Activated T-cell treated with anti-CD3 and anti-CD28 coated beads for 24 hours (primary cell): ENCODE measurements at regions not wholly inside any gene's neighbourhood (a gene's known extent, or its start where the extent isn't known, plus 50 kb on each side); places are given as distances from the start of the nearest gene placed in this dataset.

Experiments
- DNase-seq: peaks from one replicate; pipeline ENCODE4 v3.0.0-alpha.2; 2020; ENCODE audit warnings: low read depth

DNA sequence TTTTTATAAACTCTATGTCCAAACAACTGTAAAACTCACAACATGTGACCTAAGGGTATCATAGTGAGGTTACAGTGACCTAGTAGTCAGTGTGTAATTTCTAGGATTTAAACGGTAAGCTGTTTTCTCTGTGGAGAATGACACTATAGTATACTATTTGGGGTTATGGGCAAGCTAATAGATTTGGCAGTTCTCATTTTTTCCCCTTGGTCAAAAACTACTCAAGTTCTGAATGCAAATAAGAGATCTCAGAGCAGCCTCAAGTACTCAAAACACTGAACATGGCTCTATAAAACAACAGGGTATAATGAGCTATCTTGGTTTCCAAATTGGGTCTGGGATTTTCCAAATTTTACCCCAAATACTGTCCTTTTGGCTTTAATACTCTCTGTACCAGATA lies 88.5 kb upstream of the HMCN1 start:
- DNase-seq, result no peak

DNA sequence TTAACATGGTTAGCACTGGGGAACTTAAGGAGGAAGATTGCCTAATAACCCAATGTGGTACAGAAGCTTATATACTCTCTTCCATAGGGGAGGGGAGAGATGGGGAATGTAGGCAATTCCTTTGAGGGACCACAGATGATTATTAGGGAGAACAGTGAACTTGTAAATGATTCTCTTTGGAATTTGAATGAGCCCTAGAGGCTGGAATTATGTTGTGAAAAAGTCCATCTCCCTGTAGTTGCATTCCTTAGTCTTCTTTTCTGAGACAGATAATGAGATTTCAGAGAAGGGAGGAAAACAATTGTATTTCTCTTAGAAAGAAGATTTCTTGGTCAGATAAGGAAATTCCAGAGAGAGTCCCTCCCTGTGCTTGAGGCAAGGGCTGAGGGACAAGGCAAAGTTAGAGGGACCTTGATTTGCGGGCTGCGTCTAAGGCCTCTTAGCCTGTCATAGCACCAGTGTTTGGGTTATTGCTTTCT lies 89.0 kb upstream of the HMCN1 start:
- DNase-seq, result no peak

DNA sequence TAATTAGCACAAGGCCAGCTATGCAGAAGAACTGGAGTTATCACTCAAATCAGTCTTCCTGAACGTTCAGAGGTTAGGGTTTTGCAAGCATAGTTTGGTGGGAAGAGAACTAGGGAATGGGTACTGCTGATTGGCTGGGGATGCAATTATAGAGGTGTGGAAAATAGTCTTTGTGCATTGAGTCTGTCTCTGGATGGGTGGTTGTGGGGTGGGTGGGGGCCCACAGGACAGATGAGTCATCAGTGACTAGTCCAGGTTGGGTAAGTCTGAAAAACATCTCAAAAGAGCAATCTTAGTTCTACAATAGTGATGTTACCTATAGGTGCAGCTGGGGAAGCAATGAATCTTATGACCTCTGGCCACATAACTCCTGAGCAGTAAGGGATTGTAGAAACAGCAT lies 89.7 kb upstream of the HMCN1 start:
- DNase-seq, result no peak

DNA sequence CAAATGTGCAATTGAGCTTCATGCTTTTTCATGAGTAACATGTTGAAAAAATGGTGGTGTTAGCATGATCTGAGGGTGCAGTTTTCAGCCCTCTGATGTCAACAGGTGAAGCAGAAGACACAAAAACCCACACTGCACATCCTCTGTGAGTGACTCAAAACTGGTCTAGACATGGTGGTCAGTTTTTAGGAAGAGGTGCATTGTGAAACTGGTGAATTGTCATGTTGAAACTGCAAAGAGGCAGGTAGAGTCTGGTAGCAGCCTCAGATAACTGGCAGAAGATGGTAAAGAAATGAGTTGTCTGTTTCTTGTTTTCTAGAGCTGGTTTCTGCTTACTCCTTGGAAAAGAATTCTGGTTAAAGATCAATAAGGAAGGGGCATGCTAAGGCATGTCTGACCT lies 97.3 kb upstream of the HMCN1 start:
- DNase-seq, result no peak

DNA sequence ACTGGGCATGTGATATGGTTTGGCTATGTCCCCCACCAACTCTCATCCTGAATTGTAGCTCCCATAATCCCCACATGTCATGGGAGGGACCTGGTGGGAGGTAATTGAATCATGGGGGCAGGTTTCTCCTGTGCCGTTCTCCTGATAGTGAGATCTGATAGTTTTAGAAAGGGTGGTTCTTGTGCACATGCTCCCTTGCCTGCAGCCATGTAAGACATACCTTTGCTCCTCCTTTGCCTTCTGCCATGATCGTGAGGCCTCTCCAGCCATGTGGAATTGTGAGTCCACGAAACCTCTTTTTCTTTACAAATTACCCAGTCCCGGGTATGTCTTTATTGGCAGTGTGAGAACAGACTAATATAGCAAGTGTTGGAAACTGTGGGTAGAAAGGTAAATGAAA lies 99.5 kb upstream of the HMCN1 start:
- DNase-seq, result no peak

DNA sequence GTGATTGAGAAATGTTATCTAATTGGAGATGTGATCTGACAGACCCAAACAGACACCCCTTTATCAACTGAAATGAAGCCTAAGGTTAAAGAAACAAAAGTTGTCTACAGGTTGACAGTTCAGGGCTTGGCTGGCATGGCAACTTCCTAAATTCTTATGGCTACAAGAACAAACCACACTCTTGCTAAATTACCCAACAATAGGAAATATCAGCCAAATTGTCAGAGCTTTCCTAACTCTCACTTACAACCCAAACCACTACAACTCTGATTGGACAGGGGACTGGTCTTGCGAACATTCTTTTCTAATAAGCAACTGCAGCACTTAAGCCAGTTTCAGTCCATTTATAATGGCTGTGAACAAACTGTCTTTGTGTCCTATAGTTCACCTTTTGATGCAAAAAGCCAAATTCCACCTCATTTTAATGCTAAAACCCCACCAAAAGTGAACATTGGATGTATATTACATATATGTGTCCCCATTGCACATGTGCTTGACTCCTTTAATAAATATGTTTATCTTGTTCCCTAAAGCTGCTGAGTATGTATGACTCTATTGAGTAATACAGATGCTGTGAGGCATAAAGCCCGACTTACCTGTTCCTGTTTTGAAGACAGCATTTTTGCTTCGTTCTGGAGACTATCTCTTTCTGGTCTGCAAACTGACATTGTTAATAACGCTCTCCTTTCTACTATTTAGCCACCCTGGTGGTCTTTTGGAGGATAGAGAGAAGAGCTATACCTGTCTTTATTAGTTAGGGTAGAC lies 101.3 kb upstream of the HMCN1 start:
- DNase-seq, result no peak

DNA sequence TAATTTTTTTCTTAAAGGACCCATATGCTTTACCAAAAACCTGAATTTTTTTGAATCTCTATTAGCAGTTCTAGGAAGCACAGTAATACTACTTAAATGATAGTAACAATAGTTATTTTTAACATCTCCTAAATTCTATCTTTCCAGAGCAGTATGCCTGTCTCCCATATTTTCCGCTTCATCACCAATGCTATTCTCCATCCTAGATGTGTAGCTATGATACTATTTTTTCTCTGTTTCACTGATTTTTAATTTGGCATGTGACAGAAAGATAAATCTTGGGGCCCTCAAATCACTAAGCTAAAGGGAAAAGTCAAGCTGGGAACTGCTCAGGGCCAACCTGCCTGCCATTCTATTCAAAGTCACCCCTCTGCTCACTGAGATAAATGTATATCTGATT lies 102.3 kb upstream of the HMCN1 start:
- DNase-seq, result no peak

DNA sequence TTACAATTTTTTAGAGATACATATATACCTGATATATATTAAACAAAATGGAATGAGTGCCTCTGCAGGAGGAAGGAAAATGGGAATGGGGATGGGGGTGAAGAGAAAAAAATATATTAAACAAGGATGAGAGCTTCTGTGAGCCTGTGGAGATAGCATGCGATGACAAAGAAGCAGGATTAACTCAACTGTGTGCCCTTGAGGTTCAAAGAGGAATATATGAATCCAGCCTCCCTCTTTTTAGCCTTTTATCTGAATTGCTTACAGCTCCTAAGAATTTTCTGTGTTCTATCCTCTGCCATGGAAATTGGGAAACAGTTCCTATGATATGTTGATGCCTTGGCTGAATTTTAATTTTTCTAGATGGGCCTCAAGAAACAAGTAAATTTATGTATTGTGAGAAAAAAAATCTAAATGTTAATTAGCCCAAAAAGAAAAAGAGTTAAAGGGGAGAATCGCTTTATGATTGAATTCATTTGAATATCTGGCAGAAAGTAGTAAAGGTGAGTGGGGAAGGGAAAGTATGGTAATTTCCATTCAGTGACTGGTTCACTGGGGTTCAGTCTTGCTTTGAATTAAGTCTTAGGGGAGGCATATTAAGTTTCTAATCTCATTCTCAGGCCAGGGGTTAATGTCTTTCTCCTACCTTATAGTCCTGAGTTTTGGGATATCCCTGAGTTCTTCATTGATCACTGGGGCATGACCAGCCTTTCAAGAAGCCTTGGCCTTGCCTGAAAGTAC lies 106.3 kb upstream of the HMCN1 start:
- DNase-seq, result no peak

DNA sequence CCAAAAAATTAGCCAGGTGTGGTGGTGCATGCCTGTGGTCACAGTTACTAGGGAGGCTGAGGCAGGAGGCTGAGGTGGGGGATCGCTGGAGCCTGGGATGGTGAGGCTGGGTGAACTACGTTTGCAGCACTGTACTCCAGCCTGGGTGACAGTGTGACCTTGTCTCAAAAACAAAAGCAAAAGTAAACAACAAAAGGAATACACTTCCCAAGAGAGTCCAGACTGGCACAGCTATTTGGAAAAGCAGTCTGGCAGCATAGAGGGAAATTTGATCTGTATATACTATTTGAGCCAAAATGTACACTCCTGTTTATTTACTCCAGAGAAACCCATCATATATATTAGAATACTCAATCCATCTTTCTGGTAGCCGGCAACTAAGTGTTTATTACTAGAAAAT lies 107.0 kb upstream of the HMCN1 start:
- DNase-seq, result no peak

DNA sequence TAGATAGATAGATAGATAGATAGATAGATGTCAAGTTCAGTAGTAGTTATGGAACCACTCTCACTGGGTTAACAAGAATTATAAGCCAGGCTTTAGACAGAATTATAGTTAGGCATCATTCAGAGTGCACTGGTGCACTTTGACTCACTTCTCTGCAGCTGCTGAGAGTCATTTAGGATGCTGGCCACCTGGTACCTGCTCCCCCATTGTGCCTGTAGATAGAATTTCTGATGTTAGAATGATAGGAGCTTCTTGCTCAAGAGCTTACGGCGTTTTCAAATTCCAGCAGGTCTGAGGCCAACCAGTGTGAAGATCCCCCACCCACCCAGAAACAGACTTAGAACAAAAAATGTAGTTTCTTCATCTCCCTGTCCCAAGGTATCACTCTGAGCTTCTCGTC lies 107.8 kb upstream of the HMCN1 start:
- no peak for DNase-seq

DNA sequence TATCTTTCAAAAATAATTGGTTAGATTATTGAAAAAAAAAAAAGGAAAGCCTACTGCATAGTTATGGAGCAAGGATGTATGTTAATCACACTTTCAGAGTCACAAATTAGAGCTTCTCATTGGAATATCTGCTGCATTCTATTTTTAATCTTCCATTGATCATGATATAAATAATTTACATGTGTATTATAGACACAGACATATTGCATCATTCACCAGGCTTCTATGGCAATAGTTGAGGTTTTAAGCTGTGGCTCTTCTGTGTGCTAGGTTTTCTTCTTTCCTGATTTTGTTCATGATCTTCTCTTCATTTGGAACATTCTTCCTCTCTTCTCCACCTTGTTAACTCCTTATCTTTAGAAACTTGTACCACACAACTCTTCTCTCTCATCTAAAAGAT lies 123.2 kb upstream of the HMCN1 start:
- no peak for DNase-seq

DNA sequence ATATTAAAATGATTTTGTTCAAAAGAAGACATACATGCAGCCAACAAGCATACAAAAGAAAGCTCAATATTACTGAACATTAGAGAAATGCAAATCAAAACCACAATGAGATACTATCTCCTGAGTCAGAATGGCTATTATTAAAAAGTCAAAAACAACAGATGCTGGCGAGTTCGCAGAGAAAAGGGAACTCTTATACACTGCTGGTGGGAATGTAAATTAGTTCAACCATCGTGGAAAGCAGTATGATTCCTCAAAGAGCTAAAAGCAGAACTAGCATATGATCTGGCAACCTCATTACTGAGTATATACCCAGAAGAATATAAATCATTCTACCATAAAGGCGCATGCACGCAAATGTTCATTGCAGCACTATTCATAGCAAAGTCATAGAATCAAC lies 126.0 kb upstream of the HMCN1 start:
- DNase-seq, result no peak

DNA sequence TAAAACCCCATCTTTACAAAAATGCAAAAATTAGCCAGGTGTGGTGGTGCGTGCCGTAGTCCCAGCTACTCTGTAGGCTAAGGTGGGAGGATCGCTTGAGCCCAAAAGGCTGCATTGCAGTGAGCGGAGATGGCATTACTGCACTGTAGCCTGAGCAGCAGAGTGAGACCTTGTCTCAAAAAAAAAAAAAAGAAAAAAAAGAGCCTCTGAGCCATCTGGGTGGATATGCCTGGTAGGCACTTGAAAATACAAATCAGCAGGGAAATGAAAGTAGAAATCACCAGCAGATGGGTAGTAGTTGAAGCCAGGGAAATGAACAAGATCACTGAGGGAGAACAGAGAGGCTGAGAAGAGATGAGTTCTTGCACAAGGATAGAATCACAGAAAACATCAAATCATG lies 131.0 kb upstream of the HMCN1 start:
- no peak for DNase-seq

DNA sequence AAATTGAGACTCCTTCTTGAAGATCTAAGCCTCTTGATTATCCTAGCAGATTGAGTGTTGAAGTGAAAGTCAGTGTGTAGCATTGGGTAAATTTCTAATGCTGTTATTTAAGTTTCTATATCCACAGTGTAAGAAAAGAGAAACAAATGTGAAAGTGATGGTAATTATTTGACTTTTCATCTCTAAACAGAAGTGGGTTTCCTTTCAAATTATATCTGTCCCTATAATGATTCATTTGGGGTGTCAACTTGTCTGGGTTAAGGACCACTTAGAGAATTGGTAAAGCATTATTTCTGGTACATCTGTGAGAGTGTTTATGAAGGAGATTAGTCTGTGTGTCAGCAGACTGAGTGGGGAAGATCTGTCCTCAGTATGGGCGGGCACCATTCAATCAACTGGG lies 133.0 kb upstream of the HMCN1 start:
- no peak for DNase-seq

DNA sequence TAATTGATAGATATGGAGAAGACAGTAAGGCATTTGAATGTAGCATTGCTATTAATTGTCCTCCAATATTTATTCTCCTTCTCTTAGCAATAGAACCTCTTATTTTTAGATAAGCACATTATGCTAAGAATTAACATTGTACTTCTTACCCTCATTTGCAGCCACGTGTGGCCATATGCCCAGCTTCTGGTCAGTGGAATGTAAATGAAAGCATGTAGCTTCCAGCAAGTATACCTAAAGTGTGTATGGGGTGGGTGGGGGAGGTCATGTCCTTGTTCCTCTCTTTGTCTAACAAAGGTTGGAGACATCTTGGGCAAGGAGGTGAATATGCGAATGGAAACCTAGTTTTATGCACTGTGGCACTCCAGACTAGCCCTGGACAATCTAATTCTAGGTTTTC lies 133.6 kb upstream of the HMCN1 start:
- DNase-seq, result no peak

DNA sequence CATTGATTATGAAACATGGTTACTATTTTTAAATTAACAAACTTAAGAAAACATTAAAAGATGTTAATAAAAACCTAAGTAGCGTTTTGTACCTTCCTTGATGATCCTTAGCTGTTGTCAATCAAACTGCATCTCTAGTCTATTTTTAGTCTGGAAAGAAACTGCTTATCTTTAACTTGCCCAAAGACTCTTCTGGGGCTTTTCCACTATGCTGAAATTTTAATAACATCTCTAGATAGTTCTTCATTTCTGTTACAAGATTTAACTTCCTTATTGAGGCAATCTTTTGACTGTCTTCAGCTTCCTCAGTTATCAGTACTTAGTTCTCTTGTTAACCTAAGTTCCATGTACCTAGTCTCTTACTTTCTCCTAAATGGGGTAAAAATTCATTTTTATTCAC lies 135.9 kb upstream of the HMCN1 start:
- DNase-seq, result no peak

DNA sequence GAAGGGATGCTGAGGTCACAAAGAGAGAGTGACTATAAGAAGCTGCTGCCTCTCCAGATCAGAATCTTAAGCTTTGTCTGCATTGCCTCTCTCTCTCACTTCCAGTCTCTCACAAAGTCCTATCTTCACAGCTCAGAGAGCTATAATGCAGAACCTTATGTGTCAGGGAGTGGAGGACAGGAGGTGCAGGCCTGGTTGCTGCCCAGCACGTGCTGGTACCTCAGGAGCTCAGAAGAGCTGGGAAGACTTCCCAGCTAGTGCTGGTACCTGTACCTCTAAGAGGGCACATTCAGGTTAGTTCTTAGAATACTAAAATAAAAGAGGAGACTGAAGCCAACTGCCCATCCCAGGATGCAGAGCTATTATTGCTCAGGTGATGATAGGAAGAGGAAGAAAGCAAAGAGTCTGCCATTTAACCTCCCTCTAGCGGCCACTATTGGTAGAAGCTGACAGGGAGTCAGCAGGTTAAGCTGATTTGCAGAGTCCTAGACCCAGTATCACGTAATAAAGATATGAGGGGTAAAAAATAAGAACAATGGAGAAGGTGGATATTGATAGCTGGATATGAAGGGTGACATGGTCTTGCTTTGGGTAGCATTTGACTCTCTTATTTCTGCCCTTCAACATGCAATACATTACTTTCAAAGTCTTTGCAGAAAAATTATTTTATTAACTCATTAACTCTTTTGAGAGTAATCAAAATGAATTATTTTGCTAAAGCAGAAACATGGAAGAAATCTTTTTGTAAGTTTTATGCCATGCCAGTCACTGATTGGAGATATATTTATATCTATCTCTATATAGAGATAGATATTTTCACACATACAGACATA lies 138.1 kb upstream of the HMCN1 start:
- peak; percentile 26 for DNase-seq

DNA sequence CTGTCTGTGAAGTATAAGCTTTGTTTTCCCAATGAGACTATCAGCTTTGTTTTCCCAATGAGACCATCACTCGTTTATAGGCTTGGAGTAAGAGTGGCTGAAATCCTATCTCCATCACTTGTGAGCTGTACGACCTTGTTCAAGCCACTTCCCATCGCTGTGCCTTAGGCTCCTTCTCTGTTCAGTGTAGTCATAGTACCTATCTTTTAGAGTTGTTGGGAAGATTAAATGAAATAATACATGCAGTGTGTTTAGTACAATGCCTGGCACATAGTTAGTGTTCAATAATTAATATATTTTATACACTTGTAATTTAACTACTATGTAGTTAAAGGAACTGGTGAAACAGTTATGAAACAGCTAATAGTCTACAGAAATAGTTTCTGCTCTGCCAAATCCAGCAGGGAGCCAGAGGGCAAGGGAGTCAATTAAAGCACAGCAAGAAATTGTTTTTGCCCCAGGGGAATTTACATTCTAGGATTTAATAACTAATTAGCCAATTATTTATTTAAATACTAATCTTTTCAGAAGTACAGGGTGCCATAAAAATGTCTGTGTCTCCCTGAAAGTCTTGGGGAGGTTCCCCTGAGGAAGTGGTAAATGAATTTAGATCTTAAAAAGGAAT lies 139.3 kb upstream of the HMCN1 start:
- no peak for DNase-seq

DNA sequence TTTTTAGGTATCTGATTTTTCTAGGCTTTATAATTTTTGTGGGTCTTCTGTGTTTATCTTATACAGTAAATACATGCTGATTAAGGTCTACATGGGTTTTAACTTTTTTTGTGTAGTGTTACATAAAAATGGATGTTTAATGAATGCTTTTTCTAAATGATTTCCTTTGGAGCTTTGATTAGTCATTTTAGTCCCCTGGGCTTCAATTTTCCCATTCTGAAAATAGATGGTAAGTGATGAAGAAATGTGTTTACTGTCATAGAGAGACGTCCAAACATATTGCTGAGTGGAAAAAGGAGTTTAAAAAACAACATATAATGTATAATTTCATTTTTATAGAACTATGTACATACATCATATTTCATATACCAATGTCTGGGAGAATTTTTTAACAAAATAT lies 140.9 kb upstream of the HMCN1 start:
- no peak for DNase-seq

DNA sequence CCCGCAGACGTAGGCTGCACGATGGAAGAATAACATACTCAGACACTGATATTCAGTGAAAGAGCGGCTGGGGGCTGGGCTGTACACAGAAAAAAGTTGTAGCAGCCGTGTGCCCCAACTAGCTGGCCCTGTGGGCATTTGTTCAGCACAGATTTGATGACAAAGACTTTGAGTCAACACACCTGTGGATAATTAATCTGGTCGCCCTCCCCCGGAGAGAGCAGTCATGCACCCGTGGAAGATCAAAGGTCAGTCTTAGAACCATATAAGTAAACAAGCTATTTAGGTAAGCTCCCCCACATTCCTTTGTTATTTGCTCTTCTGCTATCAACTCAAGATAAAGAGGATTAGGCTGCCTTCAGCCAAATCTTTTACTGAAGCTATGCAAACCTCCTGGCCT lies 148.4 kb upstream of the HMCN1 start:
- no peak for DNase-seq

DNA sequence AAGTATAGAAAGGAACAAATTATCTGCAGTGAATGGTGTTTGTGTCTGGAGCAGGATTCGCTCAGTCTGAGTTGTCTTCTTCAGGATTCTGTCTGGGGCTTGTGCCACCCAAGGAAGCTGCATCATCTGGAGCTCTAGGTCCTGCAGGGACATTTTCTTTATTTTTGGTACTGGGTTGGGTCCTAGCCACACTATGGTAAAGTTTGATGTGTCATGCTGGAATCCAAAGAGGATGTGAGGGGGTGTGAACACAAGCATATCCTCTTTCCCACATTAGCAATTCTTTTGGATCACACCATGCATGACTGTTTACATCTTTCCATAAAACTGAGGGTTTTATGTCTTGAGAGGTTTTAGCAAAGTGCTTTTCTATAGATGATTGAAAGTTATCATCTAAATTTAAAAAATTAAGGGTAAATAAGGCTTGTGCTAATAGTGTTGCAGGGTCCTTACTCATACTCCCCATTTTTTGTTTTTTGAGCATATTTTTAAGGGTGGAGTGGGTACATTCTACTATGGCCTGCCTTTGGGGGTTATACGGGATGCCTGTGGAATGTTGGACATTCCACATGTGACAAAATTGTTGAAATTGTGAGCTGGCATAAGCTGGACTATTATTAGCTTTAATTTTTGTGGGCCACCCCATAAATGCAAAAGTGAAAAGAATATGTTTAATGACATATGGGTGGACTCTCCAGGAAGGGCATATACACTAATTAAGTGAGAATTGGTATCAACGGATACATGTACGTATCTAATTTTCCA lies 152.0 kb upstream of the HMCN1 start:
- no peak for DNase-seq

DNA sequence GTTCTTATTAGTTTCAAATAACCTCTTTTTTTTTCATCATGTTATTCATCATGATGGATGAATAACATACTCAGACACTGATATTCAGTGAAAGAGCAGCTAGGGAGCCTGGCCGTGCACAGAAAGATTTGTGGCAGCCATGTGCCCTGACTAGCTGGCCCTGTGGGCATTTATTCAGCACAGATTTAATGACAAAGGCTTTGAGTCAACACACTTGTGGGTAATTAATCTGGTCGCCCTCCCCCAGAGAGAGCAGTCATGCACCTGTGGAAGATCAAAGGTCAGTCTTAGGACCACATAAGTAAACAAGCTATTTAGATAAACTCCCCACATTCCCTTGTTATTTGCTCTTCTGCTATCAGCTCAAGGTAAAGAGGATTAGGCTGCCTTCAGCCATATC lies 153.2 kb upstream of the HMCN1 start:
- DNase-seq, result no peak
